Fibroblast of the aortic adventitia (primary cell): ENCODE measurements at regions not wholly inside any gene's neighbourhood (a gene's known extent, or its start where the extent isn't known, plus 50 kb on each side); places are given as distances from the start of the nearest gene placed in this dataset.

Experiments used
- DNase-seq: peaks from one replicate; pipeline ENCODE4 v3.0.0-alpha.2; 2010; ENCODE audit warnings: low read depth
- H3K4me3 ChIP-seq: 2 replicates; pipeline ENCODE4 v1.5.1; 2011; ENCODE audit warnings: low read depth, mild to moderate bottlenecking, control low read depth, low read length, moderate library complexity
- TF ChIP-seq, protein P1 (sequence below): IDR thresholded peaks from 2 replicates; pipeline ENCODE4 v1.5.1; 2011; ENCODE audit warnings: mild to moderate bottlenecking, low read length, control low read depth, inconsistent platforms; ENCODE audit not compliant: insufficient read depth

- peak; percentile 11 for DNase-seq
- no peak overlapping the region for H3K4me3 ChIP-seq
- TF ChIP-seq, protein P1, sequence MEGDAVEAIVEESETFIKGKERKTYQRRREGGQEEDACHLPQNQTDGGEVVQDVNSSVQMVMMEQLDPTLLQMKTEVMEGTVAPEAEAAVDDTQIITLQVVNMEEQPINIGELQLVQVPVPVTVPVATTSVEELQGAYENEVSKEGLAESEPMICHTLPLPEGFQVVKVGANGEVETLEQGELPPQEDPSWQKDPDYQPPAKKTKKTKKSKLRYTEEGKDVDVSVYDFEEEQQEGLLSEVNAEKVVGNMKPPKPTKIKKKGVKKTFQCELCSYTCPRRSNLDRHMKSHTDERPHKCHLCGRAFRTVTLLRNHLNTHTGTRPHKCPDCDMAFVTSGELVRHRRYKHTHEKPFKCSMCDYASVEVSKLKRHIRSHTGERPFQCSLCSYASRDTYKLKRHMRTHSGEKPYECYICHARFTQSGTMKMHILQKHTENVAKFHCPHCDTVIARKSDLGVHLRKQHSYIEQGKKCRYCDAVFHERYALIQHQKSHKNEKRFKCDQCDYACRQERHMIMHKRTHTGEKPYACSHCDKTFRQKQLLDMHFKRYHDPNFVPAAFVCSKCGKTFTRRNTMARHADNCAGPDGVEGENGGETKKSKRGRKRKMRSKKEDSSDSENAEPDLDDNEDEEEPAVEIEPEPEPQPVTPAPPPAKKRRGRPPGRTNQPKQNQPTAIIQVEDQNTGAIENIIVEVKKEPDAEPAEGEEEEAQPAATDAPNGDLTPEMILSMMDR, result no peak
Observed at GRCh38 chrX:22433292-22434070, 160.8 kb downstream of the CBLL2 start.

DNA sequence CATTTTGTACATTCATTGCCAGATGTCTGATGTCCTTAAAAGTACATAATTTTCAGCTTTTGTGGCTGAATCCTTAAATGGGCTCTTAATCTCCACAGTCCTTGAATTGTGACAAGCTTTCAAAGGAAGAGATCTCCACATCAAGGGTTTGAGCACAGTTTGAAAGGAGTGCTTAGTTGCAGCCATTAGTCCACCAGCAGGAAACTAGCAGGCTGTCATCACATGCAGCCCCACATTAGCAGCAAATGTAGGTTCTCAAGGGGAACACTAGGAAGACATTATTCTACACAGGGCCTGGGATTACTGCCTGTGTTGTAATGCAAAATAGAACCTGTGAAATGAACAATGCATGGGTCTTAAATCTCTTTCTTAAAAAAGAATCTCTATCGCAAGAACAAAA lies 173.2 kb downstream of the CBLL2 start:
- TF ChIP-seq, protein P1, result no peak
- no peak overlapping the region for H3K4me3 ChIP-seq
- no peak for DNase-seq

GRCh38 chrX:22462959-22463358 lies 190.2 kb downstream of the CBLL2 start:
- H3K4me3 ChIP-seq, result no peak overlapping the region
- TF ChIP-seq, protein P1, result no peak
- no peak for DNase-seq

- TF ChIP-seq, protein P1, result no peak
- no peak for DNase-seq
- no peak overlapping the region for H3K4me3 ChIP-seq
Observed at GRCh38 chrX:22467571-22467970, 194.9 kb downstream of the CBLL2 start.

DNA sequence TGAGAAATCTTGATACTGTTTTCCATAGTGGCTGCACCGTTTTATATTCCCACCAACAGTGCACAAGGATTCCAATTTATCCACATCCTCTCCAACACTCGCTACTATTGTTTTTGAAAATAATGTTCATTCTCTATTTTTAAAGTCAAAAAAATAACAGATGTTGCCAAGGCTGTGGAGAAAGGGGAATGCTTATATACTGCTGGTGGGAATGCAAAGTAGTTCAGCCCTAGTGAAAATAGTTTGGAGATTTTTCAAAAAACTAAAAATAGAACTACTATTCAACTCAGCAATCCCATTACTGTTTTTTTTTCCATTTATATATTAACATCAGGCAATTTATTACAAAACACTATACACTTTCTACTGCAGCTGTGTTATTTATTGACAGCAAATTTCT lies 208.7 kb downstream of the CBLL2 start:
- peak; percentile 65 for DNase-seq
- H3K4me3 ChIP-seq, result no peak overlapping the region
- TF ChIP-seq, protein P1, result no peak

- TF ChIP-seq, protein P1, result no peak
Observed at GRCh38 chrX:22486296-22486695, 213.6 kb downstream of the CBLL2 start.

GRCh38 chrX:22516893-22517292 lies 244.2 kb downstream of the CBLL2 start:
- peak; percentile 16 for DNase-seq
- TF ChIP-seq, protein P1, result no peak

More at GRCh38 chrX:22486296-22486695, 213.6 kb downstream of the CBLL2 start:
- no peak overlapping the region for H3K4me3 ChIP-seq
- DNase-seq, result peak; percentile 37

More at GRCh38 chrX:22516893-22517292, 244.2 kb downstream of the CBLL2 start:
- H3K4me3 ChIP-seq, result no peak overlapping the region
